SU-DHL-6 (cell line): ENCODE measurements at regions not wholly inside any gene's neighbourhood (a gene's known extent, or its start where the extent isn't known, plus 50 kb on each side); places are given as distances from the start of the nearest gene placed in this dataset.

Experiments used
- H2AFZ ChIP-seq: fragments of 200-600 bp; sonication (generic); 2 replicates; pipeline ENCODE4 v1.6.1; 2014; ENCODE audit warnings: low read depth, mild to moderate bottlenecking, moderate library complexity, mixed read lengths, antibody characterized with exemption, low read length; ENCODE audit not compliant: severe bottlenecking
- H3F3A ChIP-seq: fragments of 200-600 bp; shearing (Covaris generic); 2 replicates; pipeline ENCODE4 v1.6.0; 2016; ENCODE audit warnings: antibody characterized with exemption, mild to moderate bottlenecking; ENCODE audit not compliant: insufficient read depth
- H3K27ac ChIP-seq: fragments of 200-600 bp; sonication (generic); 2 replicates; pipeline ENCODE4 v1.5.1; 2016; ENCODE audit warnings: low read depth, mild to moderate bottlenecking, low read length, moderate library complexity, mixed read lengths
- H3K27me3 ChIP-seq: fragments of 200-600 bp; sonication (generic), shearing (Covaris generic); 2 replicates; pipeline ENCODE4 v1.6.0; 2014; ENCODE audit warnings: mild to moderate bottlenecking, low read length
- H3K36me3 ChIP-seq: fragments of 200-600 bp; sonication (generic); 2 replicates; pipeline ENCODE4 v1.6.1; 2014; ENCODE audit warnings: mild to moderate bottlenecking, low read length, mixed read lengths
- H3K4me2 ChIP-seq: fragments of 300-600, 200-600 bp; shearing (Covaris generic), sonication (generic); 2 replicates; pipeline ENCODE4 v1.6.0; 2014; ENCODE audit warnings: low read length, low read depth, mild to moderate bottlenecking; ENCODE audit not compliant: poor library complexity, severe bottlenecking
- H3K4me3 ChIP-seq: fragments of 200-600 bp; sonication (generic); 2 replicates; pipeline ENCODE4 v1.5.1; 2014; ENCODE audit warnings: antibody characterized with exemption, low read length, mild to moderate bottlenecking, mixed read lengths; ENCODE audit not compliant: insufficient read depth, poor library complexity, severe bottlenecking
- H3K79me2 ChIP-seq: fragments of 200-600 bp; sonication (generic); 2 replicates; pipeline ENCODE4 v1.6.1; 2014; ENCODE audit warnings: mild to moderate bottlenecking, low read length, moderate library complexity; ENCODE audit not compliant: insufficient read depth
- H3K9ac ChIP-seq: fragments of 200-600 bp; sonication (generic); 2 replicates; pipeline ENCODE4 v1.7.0; 2014; ENCODE audit warnings: mild to moderate bottlenecking, low read length
- H3K9me2 ChIP-seq: fragments of 200-600 bp; sonication (generic); replicated peaks from 2 replicates; pipeline ENCODE4 v1.6.1; 2014; ENCODE audit warnings: low read length; ENCODE audit not compliant: insufficient read depth
- H3K9me3 ChIP-seq: fragments of 200-600 bp; sonication (generic); 2 replicates; pipeline ENCODE4 v1.6.1; 2014; ENCODE audit warnings: low read length, mixed read lengths; ENCODE audit not compliant: insufficient read depth
- H4K20me1 ChIP-seq: fragments of 200-600 bp; sonication (generic); 2 replicates; pipeline ENCODE4 v1.6.1; 2014; ENCODE audit warnings: low read depth, mild to moderate bottlenecking, antibody characterized with exemption, low read length, moderate library complexity, mixed read lengths
- CTCF ChIP-seq: fragments of 200-600 bp; sonication (generic); IDR thresholded peaks from one replicate; pipeline ENCODE4 v1.5.1; 2017; ENCODE audit warnings: antibody characterized with exemption, mild to moderate bottlenecking, low read length, moderate library complexity; ENCODE audit not compliant: insufficient read depth, poor library complexity, severe bottlenecking
- EZH2phosphoT487 ChIP-seq: fragments of 200-600 bp; sonication (generic), shearing (Covaris generic); conservative IDR thresholded peaks from 2 replicates; pipeline ENCODE4 v1.6.1; 2018; ENCODE audit warnings: mild to moderate bottlenecking, antibody characterized with exemption, low read length, moderate library complexity, mixed read lengths

- Histone ChIP-seq H3F3A (no peaks in the 10 kb centered on the region), H3K36me3 (no peaks in the 10 kb centered on the region), H3K27ac (no peak overlapping the region), H3K79me2 (no peaks in the 10 kb centered on the region), H4K20me1 (no peaks in the 10 kb centered on the region), H3K9me3 (no peaks in the 10 kb centered on the region), H2AFZ (no peak overlapping the region), H3K27me3 (no peaks in the 10 kb centered on the region), H3K4me3 (no peak overlapping the region), H3K9ac (no peak overlapping the region), H3K4me2 (no peak overlapping the region), H3K9me2 (no peaks in the 10 kb centered on the region)
- TF ChIP-seq CTCF (no peak), EZH2phosphoT487 (no peak)
Measured at GRCh38 chr1:193794239-193794638, 607.8 kb upstream of the B3GALT2 start.

GRCh38 chr1:193791746-193792145 lies 605.3 kb upstream of the B3GALT2 start:
- no peaks in the 10 kb centered on the region for H3F3A ChIP-seq
- no peaks in the 10 kb centered on the region for H4K20me1 ChIP-seq
- no peaks in the 10 kb centered on the region for H3K9me2 ChIP-seq
- no peak for TF ChIP-seq CTCF
- no peak overlapping the region for H3K4me3 ChIP-seq
- H3K36me3 ChIP-seq, result no peaks in the 10 kb centered on the region
- H2AFZ ChIP-seq, result no peak overlapping the region
- H3K4me2 ChIP-seq, result no peak overlapping the region
- H3K9me3 ChIP-seq, result no peaks in the 10 kb centered on the region
- no peaks in the 10 kb centered on the region for H3K79me2 ChIP-seq
- H3K27ac ChIP-seq, result no peak overlapping the region
- no peaks in the 10 kb centered on the region for H3K27me3 ChIP-seq
- no peak overlapping the region for H3K9ac ChIP-seq

- no peaks in the 10 kb centered on the region for H3K9me3 ChIP-seq
- no peaks in the 10 kb centered on the region for H3K36me3 ChIP-seq
- no peak overlapping the region for H2AFZ ChIP-seq
- no peak overlapping the region for H3K9ac ChIP-seq
- H3K27ac ChIP-seq, result no peak overlapping the region
- no peak overlapping the region for H3K4me2 ChIP-seq
- no peaks in the 10 kb centered on the region for H3K27me3 ChIP-seq
- no peak overlapping the region for H3K4me3 ChIP-seq
- no peaks in the 10 kb centered on the region for H3K9me2 ChIP-seq
- no peaks in the 10 kb centered on the region for H3F3A ChIP-seq
- H4K20me1 ChIP-seq, result no peaks in the 10 kb centered on the region
- no peak for TF ChIP-seq EZH2phosphoT487
- no peak for TF ChIP-seq CTCF
- H3K79me2 ChIP-seq, result no peaks in the 10 kb centered on the region
Measured at GRCh38 chr1:193787061-193787460, 600.6 kb upstream of the B3GALT2 start.

GRCh38 chr1:193785850-193786420 lies 599.5 kb upstream of the B3GALT2 start:
- Histone ChIP-seq H3F3A (no peaks in the 10 kb centered on the region), H3K36me3 (no peaks in the 10 kb centered on the region), H3K9me2 (no peaks in the 10 kb centered on the region), H3K27me3 (no peaks in the 10 kb centered on the region), H3K4me2 (no peak overlapping the region), H2AFZ (no peak overlapping the region), H3K27ac (no peak overlapping the region), H3K9ac (no peak overlapping the region), H3K79me2 (no peaks in the 10 kb centered on the region), H3K4me3 (no peak overlapping the region), H4K20me1 (no peaks in the 10 kb centered on the region), H3K9me3 (no peaks in the 10 kb centered on the region)
- TF ChIP-seq CTCF, result no peak
- no peak for TF ChIP-seq EZH2phosphoT487
